HG02885 (cell line): ENCODE measurements at regions not wholly inside any gene's neighbourhood (a gene's known extent, or its start where the extent isn't known, plus 50 kb on each side); places are given as distances from the start of the nearest gene placed in this dataset.
"Not testable (repeated sequence)": the region's sequence is repeated elsewhere in the genome, so short reads cannot be mapped to it uniquely, and the experiment has no call there.

Experiments
- ATAC-seq: cut with Tn5 transposase; IDR thresholded peaks from one replicate; pipeline ENCODE4 v1.9.1; 2021; ENCODE audit warnings: mild to moderate bottlenecking; ENCODE audit not compliant: unreplicated experiment, poor library complexity

- no peak for ATAC-seq
Measured at GRCh38 chr9:11103525-11103924, 490.7 kb upstream of the PTPRD start.

DNA sequence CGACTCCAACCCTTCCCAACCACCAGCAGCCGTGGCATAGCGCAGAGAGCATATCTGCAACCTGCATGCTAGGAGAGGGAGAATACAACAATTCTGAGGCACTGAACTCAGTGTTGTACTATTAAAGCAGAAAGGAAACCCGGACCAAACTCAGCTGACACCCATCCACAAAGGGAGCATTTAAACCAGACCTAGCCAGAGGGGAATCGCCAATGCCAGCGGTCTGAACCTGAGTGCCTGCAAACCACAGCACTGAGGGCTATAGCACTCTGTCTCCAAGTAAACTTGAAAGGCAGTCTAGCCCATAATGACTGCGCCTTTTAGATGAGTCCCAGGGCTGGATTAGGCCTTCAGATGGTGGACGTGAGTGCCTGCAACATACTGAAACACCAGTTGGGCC lies 494.4 kb upstream of the PTPRD start:
- no peak for ATAC-seq

GRCh38 chr9:11128156-11128555 lies 515.4 kb upstream of the PTPRD start:
- no peak for ATAC-seq

DNA sequence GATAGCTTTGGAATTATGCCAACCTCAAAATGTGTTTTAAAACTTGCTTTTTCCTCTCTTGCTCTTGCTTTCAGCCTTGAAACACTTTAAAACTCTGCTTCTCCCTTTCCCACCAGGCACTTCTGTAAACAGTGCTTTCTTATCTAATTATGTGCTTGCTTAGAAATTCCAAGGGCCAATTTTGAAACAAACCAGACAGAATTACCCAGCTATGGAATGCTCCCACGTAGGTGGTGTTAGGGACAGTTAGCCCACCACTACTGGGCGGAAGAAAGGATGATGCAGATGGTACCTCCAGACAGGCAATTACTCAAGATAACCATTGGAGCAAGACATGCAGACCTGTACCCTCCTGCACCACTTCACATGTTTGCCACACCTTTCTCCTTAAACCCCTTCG lies 523.0 kb upstream of the PTPRD start:
- ATAC-seq: no peak

DNA sequence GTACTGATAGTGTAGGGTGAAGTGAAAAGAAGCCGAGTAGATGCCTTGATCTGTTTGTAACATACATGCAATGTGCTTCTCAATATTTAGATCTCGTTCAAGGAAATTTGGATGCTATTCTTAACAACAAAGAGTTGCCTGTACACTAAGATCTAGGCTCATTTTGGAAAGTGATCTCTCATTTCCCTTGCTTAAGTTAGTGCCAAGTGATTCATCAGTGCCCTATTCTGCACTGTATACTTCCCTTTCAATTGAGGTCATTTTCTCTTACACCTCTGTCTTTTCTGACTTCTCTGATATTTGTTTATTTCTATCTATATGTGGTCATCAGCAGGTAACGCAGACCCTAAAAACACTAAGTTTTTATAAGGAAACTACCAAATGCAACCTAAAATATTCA lies 528.6 kb upstream of the PTPRD start:
- no peak for ATAC-seq

- no peak for ATAC-seq
Measured at GRCh38 chr9:11142965-11143738, 530.4 kb upstream of the PTPRD start.

- ATAC-seq: no peak
Measured at GRCh38 chr9:11144746-11145145, 531.9 kb upstream of the PTPRD start.

- no peak for ATAC-seq
Measured at GRCh38 chr9:11148189-11148588, 535.4 kb upstream of the PTPRD start.

DNA sequence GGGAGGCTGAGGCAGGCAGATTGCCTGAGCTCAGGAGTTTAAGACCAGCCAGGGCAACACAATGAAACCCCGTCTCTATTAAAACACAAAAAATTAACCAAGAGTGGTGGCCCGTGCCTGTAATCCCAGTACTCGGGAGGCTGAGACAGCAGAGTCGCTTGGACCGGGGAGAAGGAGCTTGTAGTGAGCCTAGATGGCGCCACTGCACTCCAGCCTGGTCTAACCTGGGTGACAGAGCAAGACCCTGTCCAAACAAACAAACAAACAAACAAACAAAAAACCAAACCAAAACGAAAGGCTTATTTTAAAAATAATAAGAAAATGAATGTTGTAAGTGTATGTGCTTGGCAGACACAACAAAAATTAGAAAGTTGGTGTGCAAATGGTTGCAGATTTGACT lies 536.3 kb upstream of the PTPRD start:
- no peak for ATAC-seq

DNA sequence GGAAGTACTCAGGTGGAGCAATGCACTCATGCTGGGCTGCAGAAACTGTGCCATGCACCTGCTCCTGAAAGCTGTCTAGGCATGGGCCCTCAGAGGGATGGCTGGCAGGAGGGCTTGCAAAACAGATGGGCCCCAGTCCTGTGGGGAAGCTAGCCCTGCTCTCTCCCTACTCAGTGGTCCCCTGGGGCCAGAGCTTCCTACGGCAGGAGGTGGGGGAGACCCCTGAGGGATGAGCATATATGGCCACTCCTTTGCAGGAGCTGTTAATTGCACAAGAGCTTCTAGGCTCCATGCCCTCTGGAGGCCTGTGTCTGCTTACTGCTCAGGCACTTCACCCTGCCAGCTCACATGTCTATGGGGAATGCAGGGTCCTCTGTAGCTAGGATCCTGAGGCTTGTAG lies 545.3 kb upstream of the PTPRD start:
- no peak for ATAC-seq

DNA sequence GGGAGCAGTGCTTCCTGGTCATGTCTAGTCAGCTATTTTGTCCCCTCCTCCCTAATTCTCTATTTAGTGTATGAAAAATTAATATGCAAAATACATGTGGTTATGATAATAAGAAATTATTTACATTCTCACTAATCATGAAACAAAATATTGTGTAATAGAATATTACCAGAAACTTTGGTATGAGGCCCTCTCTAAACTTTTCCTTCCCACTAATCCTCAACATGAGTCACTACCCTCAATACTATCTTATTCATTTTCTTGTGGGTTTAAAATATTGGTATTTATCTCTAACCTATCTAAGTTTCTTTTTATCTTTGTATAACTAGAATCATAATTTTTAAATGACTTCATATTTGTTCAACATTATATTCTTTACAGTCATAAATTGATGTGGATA lies 545.9 kb upstream of the PTPRD start:
- ATAC-seq: no peak

DNA sequence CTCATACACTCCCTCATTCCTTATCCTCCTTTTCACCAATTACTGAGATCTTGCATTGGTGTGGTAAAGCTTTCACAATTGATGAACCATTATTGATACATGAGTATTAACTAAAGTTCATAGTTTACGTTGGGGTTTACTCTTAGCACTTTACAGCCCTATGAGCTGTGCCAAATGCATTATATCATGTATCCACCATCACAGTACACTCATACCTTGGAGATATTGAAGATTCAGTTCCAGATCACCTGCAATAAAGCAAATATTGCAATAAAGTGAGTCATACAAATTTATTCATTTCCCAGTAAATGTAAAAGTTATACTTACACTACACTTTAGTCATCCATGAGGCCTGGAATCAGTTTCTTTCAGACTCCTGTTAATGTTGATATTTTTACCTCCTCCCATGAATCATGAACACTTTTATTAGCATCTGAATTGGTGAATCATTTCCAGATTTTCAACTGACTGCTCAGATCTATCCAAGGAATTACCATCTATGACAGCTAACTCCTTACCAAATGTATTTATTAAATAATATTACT lies 546.6 kb upstream of the PTPRD start:
- ATAC-seq: no peak

GRCh38 chr9:11163843-11164242 lies 551.0 kb upstream of the PTPRD start:
- ATAC-seq: no peak

GRCh38 chr9:11182001-11182400 lies 569.2 kb upstream of the PTPRD start:
- no peak for ATAC-seq

- ATAC-seq: no peak
Measured at GRCh38 chr9:11190719-11191118, 577.9 kb upstream of the PTPRD start.

GRCh38 chr9:11192993-11193392 lies 580.2 kb upstream of the PTPRD start:
- no peak for ATAC-seq

- ATAC-seq: no peak
Measured at GRCh38 chr9:11194246-11194645, 581.4 kb upstream of the PTPRD start.

GRCh38 chr9:11196840-11197365 lies 584.1 kb upstream of the PTPRD start:
- not testable (repeated sequence) for ATAC-seq

GRCh38 chr9:11199335-11199734 lies 586.5 kb upstream of the PTPRD start:
- no peak for ATAC-seq

GRCh38 chr9:11204521-11204920 lies 591.7 kb upstream of the PTPRD start:
- no peak for ATAC-seq

DNA sequence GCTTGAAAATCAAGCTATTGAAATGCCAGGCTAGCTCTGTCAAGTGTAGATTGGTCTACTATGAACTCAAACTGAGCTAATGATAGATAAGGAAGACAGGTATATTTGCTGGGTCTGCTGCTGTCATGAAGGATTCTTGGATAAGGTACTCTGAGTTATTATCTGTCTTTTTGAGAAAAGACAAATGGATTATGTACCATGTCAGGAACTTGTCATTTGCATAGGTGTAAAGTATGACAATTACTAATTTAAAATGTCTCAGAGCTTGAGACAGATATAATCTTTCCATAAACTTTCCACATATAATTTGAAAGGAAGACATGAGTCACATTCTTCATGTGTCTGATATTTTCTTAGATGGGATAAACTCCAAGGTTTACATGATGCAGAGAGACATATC lies 594.1 kb upstream of the PTPRD start:
- ATAC-seq: no peak

- no peak for ATAC-seq
Measured at GRCh38 chr9:11233696-11234095, 620.9 kb upstream of the PTPRD start.
